ENCODE measurements at regions not wholly inside any gene's neighbourhood (a gene's known extent, or its start where the extent isn't known, plus 50 kb on each side); places are given as distances from the start of the nearest gene placed in this dataset.

DNA sequence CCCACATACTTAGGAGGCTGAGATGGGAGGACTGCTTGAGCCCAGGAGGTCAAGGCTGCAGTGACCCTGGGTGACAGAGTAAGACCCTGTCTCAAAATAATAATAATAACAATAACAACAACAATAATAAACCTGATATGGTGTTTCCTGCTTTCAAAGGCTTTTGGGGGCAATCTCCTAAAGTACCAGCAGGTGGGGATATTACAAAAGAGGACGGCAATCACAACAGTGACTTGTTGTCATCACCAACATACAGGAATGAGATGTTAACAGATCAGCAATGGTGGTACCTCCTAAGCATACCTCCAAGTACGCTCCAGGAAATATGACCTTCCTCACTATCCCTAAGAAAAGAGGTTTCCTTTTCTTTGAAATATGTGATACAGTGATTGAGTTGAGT lies 91.1 kb upstream of the RNF180 start:
- TF ChIP-seq, protein P1, sequence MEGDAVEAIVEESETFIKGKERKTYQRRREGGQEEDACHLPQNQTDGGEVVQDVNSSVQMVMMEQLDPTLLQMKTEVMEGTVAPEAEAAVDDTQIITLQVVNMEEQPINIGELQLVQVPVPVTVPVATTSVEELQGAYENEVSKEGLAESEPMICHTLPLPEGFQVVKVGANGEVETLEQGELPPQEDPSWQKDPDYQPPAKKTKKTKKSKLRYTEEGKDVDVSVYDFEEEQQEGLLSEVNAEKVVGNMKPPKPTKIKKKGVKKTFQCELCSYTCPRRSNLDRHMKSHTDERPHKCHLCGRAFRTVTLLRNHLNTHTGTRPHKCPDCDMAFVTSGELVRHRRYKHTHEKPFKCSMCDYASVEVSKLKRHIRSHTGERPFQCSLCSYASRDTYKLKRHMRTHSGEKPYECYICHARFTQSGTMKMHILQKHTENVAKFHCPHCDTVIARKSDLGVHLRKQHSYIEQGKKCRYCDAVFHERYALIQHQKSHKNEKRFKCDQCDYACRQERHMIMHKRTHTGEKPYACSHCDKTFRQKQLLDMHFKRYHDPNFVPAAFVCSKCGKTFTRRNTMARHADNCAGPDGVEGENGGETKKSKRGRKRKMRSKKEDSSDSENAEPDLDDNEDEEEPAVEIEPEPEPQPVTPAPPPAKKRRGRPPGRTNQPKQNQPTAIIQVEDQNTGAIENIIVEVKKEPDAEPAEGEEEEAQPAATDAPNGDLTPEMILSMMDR (IDR thresholded peaks at IDR 0.05) = peak in 1 of 2 donors; percentile 35
- TF ChIP-seq POLR2A (IDR thresholded peaks at IDR 0.05) = no peak
